Keratinocyte (primary cell): ENCODE measurements at regions not wholly inside any gene's neighbourhood (a gene's known extent, or its start where the extent isn't known, plus 50 kb on each side); places are given as distances from the start of the nearest gene placed in this dataset.

ENCODE experiments used
- DNase-seq: peaks from one replicate; pipeline ENCODE4 v3.0.0-alpha.2; 2011; ENCODE audit warnings: low read depth, missing footprints, low spot score
- FAIRE-seq: peaks from 2 replicates; lab custom pipeline; 2011; peaks lifted over from hg19 to GRCh38; lab: Jason Lieb, UNC
- H2AFZ ChIP-seq: 2 replicates; pipeline ENCODE4 v1.6.0; 2012; ENCODE audit warnings: low read length, control low read depth, inconsistent platforms; ENCODE audit not compliant: control insufficient read depth
- H3K27ac ChIP-seq: 2 replicates; pipeline ENCODE4 v1.5.1; 2011; ENCODE audit warnings: low read length; ENCODE audit not compliant: control insufficient read depth, insufficient read depth
- H3K27me3 ChIP-seq: 3 replicates; pipeline ENCODE4 v1.6.0; 2011; ENCODE audit warnings: low read length; ENCODE audit not compliant: control insufficient read depth, insufficient read depth; ENCODE audit errors: extremely low read depth
- H3K36me3 ChIP-seq, 2 experiments: 2 replicates in 1 of 2; 3 replicates in 1 of 2; pipeline ENCODE4 v1.5.1; 2011; ENCODE audit warnings: low read length in 2 of 2, mild to moderate bottlenecking in 1 of 2; ENCODE audit not compliant: control insufficient read depth in 2 of 2, insufficient read depth in 2 of 2; ENCODE audit errors: extremely low read depth in 1 of 2
- H3K4me1 ChIP-seq: 3 replicates; pipeline ENCODE4 v1.5.1; 2011; ENCODE audit warnings: low read length; ENCODE audit not compliant: control insufficient read depth, insufficient read depth; ENCODE audit errors: extremely low read depth
- H3K4me2 ChIP-seq: 3 replicates; pipeline ENCODE4 v1.6.0; 2011; ENCODE audit warnings: low read depth, low read length; ENCODE audit not compliant: control insufficient read depth, insufficient read depth; ENCODE audit errors: extremely low read depth
- H3K4me3 ChIP-seq, 3 experiments: fragments of 200-600 bp in 1 of 3; sonication (generic) in 1 of 3; 2 replicates in 2 of 3; 3 replicates in 1 of 3; pipeline ENCODE4 v1.5.1; 2011 to 2016; ENCODE audit warnings: low read length in 3 of 3, mild to moderate bottlenecking in 3 of 3, control low read depth in 2 of 3, inconsistent platforms in 1 of 3, low read depth in 1 of 3, mixed read lengths in 1 of 3, mixed run types in 1 of 3, moderate library complexity in 1 of 3; ENCODE audit not compliant: control insufficient read depth in 2 of 3, insufficient read depth in 2 of 3; ENCODE audit errors: extremely low read depth in 1 of 3
- H3K79me2 ChIP-seq: 2 replicates; pipeline ENCODE4 v1.6.0; 2012; ENCODE audit warnings: low read length; ENCODE audit not compliant: control insufficient read depth, insufficient read depth
- H3K9ac ChIP-seq: 3 replicates; pipeline ENCODE4 v1.6.0; 2011; ENCODE audit warnings: low read length; ENCODE audit not compliant: control insufficient read depth, insufficient read depth; ENCODE audit errors: extremely low read depth
- H3K9me1 ChIP-seq: 3 replicates; pipeline ENCODE4 v1.6.0; 2011; ENCODE audit warnings: low read length; ENCODE audit not compliant: control insufficient read depth, insufficient read depth; ENCODE audit errors: extremely low read depth
- H3K9me3 ChIP-seq: 2 replicates; pipeline ENCODE4 v1.5.1; 2012; ENCODE audit warnings: low read depth, low read length; ENCODE audit not compliant: control insufficient read depth
- H4K20me1 ChIP-seq: 3 replicates; pipeline ENCODE4 v1.6.0; 2011; ENCODE audit warnings: low read length; ENCODE audit not compliant: control insufficient read depth, insufficient read depth; ENCODE audit errors: extremely low read depth
- CTCF ChIP-seq, 3 experiments: IDR thresholded peaks in 1 of 3; conservative IDR thresholded peaks in 1 of 3; optimal IDR thresholded peaks in 1 of 3; 2 replicates in 2 of 3; 3 replicates in 1 of 3; pipeline versions ENCODE3 to v1.5.1; 2011; ENCODE audit warnings: low read length in 3 of 3, mild to moderate bottlenecking in 3 of 3, moderate library complexity in 2 of 3, control low read depth in 1 of 3, inconsistent platforms in 1 of 3; ENCODE audit not compliant: insufficient read depth in 2 of 3; ENCODE audit errors: extremely low read depth in 1 of 3
- EZH2 ChIP-seq: IDR thresholded peaks from one replicate; pipeline ENCODE4 v1.6.1; 2012; ENCODE audit warnings: inconsistent platforms, mild to moderate bottlenecking, low read length, moderate library complexity
- dilution Hi-C: fragments of 300-500 bp; cut with MboI; formaldehyde crosslinking; loops from one replicate; pipeline ENCODE4 v1.7.0; 2020; ENCODE audit warnings: low sequenced_read_pairs; ENCODE audit not compliant: extremely low pct_ligation_motif_present

- Histone ChIP-seq H2AFZ (no peak overlapping the region), H3K27me3 (no peaks in the 10 kb centered on the region), H3K9me3 (no peaks in the 10 kb centered on the region), H3K27ac (no peak overlapping the region), H4K20me1 (no peaks in the 10 kb centered on the region), H3K4me2 (no peak overlapping the region), H3K9me1 (no peaks in the 10 kb centered on the region), H3K79me2 (no peaks in the 10 kb centered on the region), H3K4me3 (no peak overlapping the region), H3K4me1 (no peaks in the 10 kb centered on the region), H3K9ac (no peak overlapping the region), H3K36me3 (no peaks in the 10 kb centered on the region)
- dilution Hi-C loops = no loop called here
- no peak for TF ChIP-seq EZH2
- TF ChIP-seq CTCF (optimal IDR thresholded peaks at IDR 0.05 in 1 of 3, IDR thresholded peaks at IDR 0.05 in 1 of 3, conservative IDR thresholded peaks at IDR 0.05 in 1 of 3; ENCODE audit: extremely low read depth in 1 of 3, insufficient read depth in 2 of 3, low read length in 3 of 3) = no peak
- no peak for FAIRE-seq
- no peak for DNase-seq
Observed at GRCh38 chr14:76657404-76657803, 103.9 kb upstream of the VASH1 start.

- FAIRE-seq = no peak
- TF ChIP-seq CTCF (optimal IDR thresholded peaks at IDR 0.05 in 1 of 3, IDR thresholded peaks at IDR 0.05 in 1 of 3, conservative IDR thresholded peaks at IDR 0.05 in 1 of 3; ENCODE audit: extremely low read depth in 1 of 3, insufficient read depth in 2 of 3, low read length in 3 of 3) (no peak), EZH2 (no peak)
- Histone ChIP-seq H3K4me3 (no peak overlapping the region), H3K4me2 (no peak overlapping the region), H2AFZ (no peak overlapping the region), H3K27me3 (no peaks in the 10 kb centered on the region), H3K9me1 (no peaks in the 10 kb centered on the region), H4K20me1 (no peaks in the 10 kb centered on the region), H3K9me3 (no peaks in the 10 kb centered on the region), H3K27ac (no peak overlapping the region), H3K79me2 (no peaks in the 10 kb centered on the region), H3K4me1 (no peaks in the 10 kb centered on the region), H3K36me3 (no peaks in the 10 kb centered on the region), H3K9ac (no peak overlapping the region)
- no peak for DNase-seq
- dilution Hi-C loops = no loop called here
Observed at GRCh38 chr14:76657846-76658245, 103.4 kb upstream of the VASH1 start.
